HL-60 (cell line): ENCODE measurements at regions not wholly inside any gene's neighbourhood (a gene's known extent, or its start where the extent isn't known, plus 50 kb on each side); places are given as distances from the start of the nearest gene placed in this dataset.

Source experiments
- POLR2AphosphoS5 ChIP-seq: IDR thresholded peaks from 2 replicates; pipeline ENCODE4 v1.6.1; 2012; ENCODE audit warnings: low read depth
- TF ChIP-seq, protein P1 (sequence below): IDR thresholded peaks from one replicate; pipeline ENCODE4 v1.5.1; 2011; ENCODE audit warnings: low read length, control low read depth, inconsistent platforms; ENCODE audit not compliant: insufficient read depth
- TF ChIP-seq, protein P2 (sequence below): IDR thresholded peaks from 2 replicates; pipeline ENCODE4 v1.6.1; 2012; ENCODE audit warnings: low read depth; ENCODE audit not compliant: insufficient replicate concordance

DNA sequence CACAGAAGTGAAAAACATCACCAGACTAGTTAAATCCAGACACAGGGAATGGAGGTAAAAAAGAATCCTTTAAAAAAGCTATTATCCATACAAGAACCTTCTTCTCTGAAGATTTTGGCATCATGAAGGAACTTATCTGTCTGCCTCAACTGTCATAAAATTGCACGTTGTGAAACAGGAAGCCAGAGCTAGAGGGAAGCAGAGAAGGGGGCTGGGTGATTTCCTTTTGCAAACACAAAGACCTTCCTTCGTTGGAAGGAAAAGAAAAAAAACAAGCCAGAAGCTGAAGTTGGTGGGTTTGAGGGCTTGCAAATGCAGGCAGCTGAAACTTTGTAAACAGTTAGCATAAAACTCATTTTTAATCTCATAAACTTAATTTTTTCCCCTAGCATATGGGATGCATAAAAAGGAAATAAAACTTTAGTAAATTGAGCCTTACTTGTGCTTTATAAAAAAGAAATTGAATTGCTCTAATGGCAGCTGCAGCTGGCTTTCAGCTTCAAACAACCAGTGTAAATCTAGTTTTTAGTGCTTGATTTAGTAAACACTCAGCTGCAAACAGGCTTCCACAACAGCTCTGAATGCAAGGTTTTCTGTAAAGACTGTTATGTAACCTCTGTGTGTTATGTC, 101.6 kb downstream of the OTUD1 start:
- TF ChIP-seq, protein P1, sequence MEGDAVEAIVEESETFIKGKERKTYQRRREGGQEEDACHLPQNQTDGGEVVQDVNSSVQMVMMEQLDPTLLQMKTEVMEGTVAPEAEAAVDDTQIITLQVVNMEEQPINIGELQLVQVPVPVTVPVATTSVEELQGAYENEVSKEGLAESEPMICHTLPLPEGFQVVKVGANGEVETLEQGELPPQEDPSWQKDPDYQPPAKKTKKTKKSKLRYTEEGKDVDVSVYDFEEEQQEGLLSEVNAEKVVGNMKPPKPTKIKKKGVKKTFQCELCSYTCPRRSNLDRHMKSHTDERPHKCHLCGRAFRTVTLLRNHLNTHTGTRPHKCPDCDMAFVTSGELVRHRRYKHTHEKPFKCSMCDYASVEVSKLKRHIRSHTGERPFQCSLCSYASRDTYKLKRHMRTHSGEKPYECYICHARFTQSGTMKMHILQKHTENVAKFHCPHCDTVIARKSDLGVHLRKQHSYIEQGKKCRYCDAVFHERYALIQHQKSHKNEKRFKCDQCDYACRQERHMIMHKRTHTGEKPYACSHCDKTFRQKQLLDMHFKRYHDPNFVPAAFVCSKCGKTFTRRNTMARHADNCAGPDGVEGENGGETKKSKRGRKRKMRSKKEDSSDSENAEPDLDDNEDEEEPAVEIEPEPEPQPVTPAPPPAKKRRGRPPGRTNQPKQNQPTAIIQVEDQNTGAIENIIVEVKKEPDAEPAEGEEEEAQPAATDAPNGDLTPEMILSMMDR = no peak
- TF ChIP-seq POLR2AphosphoS5 = peak; percentile 35; the same call in 1 of the 2 replicates
- TF ChIP-seq, protein P2, sequence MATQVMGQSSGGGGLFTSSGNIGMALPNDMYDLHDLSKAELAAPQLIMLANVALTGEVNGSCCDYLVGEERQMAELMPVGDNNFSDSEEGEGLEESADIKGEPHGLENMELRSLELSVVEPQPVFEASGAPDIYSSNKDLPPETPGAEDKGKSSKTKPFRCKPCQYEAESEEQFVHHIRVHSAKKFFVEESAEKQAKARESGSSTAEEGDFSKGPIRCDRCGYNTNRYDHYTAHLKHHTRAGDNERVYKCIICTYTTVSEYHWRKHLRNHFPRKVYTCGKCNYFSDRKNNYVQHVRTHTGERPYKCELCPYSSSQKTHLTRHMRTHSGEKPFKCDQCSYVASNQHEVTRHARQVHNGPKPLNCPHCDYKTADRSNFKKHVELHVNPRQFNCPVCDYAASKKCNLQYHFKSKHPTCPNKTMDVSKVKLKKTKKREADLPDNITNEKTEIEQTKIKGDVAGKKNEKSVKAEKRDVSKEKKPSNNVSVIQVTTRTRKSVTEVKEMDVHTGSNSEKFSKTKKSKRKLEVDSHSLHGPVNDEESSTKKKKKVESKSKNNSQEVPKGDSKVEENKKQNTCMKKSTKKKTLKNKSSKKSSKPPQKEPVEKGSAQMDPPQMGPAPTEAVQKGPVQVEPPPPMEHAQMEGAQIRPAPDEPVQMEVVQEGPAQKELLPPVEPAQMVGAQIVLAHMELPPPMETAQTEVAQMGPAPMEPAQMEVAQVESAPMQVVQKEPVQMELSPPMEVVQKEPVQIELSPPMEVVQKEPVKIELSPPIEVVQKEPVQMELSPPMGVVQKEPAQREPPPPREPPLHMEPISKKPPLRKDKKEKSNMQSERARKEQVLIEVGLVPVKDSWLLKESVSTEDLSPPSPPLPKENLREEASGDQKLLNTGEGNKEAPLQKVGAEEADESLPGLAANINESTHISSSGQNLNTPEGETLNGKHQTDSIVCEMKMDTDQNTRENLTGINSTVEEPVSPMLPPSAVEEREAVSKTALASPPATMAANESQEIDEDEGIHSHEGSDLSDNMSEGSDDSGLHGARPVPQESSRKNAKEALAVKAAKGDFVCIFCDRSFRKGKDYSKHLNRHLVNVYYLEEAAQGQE = no peak
